Peyer's patch (tissue), 4 donors: ENCODE measurements at regions not wholly inside any gene's neighbourhood (a gene's known extent, or its start where the extent isn't known, plus 50 kb on each side); places are given as distances from the start of the nearest gene placed in this dataset.

Experiments
- POLR2A ChIP-seq, 2 donors: fragments of 450-650 bp; IDR thresholded peaks; one replicate each; pipeline ENCODE4 v1.5.1; 2017; ENCODE audit warnings: antibody characterized with exemption in 2 of 2, mild to moderate bottlenecking in 2 of 2, moderate library complexity in 2 of 2
- TF ChIP-seq, protein P1 (sequence below), 6 experiments: fragments of 450-650 bp in 4 of 6; fragments of 200-600 bp in 2 of 6; sonication (generic) in 1 of 6; IDR thresholded peaks; one replicate each; pipeline ENCODE4 v1.5.1; 2017 to 2019; ENCODE audit warnings: antibody characterized with exemption in 6 of 6, mild to moderate bottlenecking in 3 of 6, moderate library complexity in 1 of 6

DNA sequence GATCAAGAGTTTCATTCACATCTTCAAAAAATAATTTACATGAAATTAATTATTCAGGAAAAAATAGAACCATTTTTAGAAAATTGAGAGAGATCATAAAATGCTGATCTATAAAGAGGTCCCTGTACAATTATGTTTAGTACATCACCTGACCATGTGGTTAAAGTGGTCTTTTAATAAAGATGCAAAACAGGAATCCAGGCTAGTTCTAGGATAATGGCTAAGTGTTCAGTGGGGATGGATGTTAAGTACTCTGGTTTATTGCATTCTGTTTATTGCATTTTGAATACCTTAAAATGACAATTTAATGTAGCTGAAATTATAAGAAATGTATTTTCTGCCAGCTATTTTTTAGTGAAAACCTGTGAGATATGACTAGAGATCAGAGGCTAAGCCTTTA, 72.0 kb upstream of the SMC2 start:
- TF ChIP-seq, protein P1, sequence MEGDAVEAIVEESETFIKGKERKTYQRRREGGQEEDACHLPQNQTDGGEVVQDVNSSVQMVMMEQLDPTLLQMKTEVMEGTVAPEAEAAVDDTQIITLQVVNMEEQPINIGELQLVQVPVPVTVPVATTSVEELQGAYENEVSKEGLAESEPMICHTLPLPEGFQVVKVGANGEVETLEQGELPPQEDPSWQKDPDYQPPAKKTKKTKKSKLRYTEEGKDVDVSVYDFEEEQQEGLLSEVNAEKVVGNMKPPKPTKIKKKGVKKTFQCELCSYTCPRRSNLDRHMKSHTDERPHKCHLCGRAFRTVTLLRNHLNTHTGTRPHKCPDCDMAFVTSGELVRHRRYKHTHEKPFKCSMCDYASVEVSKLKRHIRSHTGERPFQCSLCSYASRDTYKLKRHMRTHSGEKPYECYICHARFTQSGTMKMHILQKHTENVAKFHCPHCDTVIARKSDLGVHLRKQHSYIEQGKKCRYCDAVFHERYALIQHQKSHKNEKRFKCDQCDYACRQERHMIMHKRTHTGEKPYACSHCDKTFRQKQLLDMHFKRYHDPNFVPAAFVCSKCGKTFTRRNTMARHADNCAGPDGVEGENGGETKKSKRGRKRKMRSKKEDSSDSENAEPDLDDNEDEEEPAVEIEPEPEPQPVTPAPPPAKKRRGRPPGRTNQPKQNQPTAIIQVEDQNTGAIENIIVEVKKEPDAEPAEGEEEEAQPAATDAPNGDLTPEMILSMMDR (IDR thresholded peaks at IDR 0.05): no peak
- TF ChIP-seq POLR2A (IDR thresholded peaks at IDR 0.05): no peak
